GM12878 (cell line): ENCODE measurements at regions not wholly inside any gene's neighbourhood (a gene's known extent, or its start where the extent isn't known, plus 50 kb on each side); places are given as distances from the start of the nearest gene placed in this dataset.

Experiments used
- ATAC-seq: fragments of 200-7000 bp; cut with Tn5 transposase; 3 replicates; pipeline ENCODE4 v1.9.1; 2020; ENCODE audit warnings: mild to moderate bottlenecking, moderate library complexity
- BruUV-seq: library from RNA; stranded (reverse); fragments of 400-500 nt; replicated peaks from 2 replicates; lab custom pipeline; 2021; lab: Mats Ljungman, UMichigan
- CTCF ChIA-PET: fragments of 300-600 bp; sonication (Branson Sonifier 250); formaldehyde crosslinking; extraction: SDS; loops from one replicate; lab custom pipeline; 2021; ENCODE audit warnings: inconsistent platforms; lab: Yijun Ruan, JAX
- POLR2A ChIA-PET: fragments of 350-600 bp; formaldehyde crosslinking; extraction: SDS; loops from one replicate; lab custom pipeline; 2021; ENCODE audit warnings: inconsistent platforms; lab: Charles Lee
- RAD21 ChIA-PET: fragments of 300-600 bp; sonication (Branson Sonifier 250); formaldehyde crosslinking; loops from one replicate; lab custom pipeline; 2023; ENCODE audit warnings: antibody characterized with exemption; ENCODE audit not compliant: unreplicated experiment; lab: Charles Lee
- SMC1A ChIA-PET: fragments of 300-600 bp; sonication (Branson Sonifier 250); formaldehyde crosslinking; loops from one replicate; lab custom pipeline; 2023; ENCODE audit not compliant: unreplicated experiment, uncharacterized antibody; lab: Charles Lee
- DNase-seq: peaks from one replicate; pipeline ENCODE4 v3.0.0-alpha.2; 2011; ENCODE audit warnings: low read depth, low spot score
- FAIRE-seq: peaks from 3 replicates; lab custom pipeline; 2011; peaks lifted over from hg19 to GRCh38; lab: Jason Lieb, UNC
- H2AFZ ChIP-seq: 2 replicates; pipeline ENCODE4 v1.6.0; 2011; ENCODE audit warnings: low read depth, low read length, control low read depth; ENCODE audit not compliant: control insufficient read depth
- H3K27ac ChIP-seq: 2 replicates; pipeline ENCODE4 v1.5.1; 2011; ENCODE audit warnings: control low read depth; ENCODE audit not compliant: control insufficient read depth, insufficient read depth
- H3K27me3 ChIP-seq, 2 experiments: replicated peaks in 1 of 2; 2 replicates each; pipeline versions ENCODE4 v1.6.0 to v1.6.1; 2011; ENCODE audit warnings: low read length in 1 of 2; ENCODE audit not compliant: control insufficient read depth in 2 of 2, insufficient read depth in 2 of 2
- H3K36me3 ChIP-seq, 2 experiments: 2 replicates each; pipeline ENCODE4 v1.5.1; 2011; ENCODE audit warnings: low read length in 1 of 2; ENCODE audit not compliant: control insufficient read depth in 2 of 2, insufficient read depth in 2 of 2
- H3K4me1 ChIP-seq: 2 replicates; pipeline ENCODE4 v1.6.1; 2011; ENCODE audit warnings: mild to moderate bottlenecking, low read length, moderate library complexity, mixed read lengths; ENCODE audit not compliant: control insufficient read depth, insufficient read depth
- H3K4me2 ChIP-seq: 2 replicates; pipeline ENCODE4 v1.6.0; 2011; ENCODE audit warnings: control low read depth; ENCODE audit not compliant: control insufficient read depth, insufficient read depth
- H3K4me3 ChIP-seq: fragments of 200-600 bp; sonication (generic); 2 replicates; pipeline ENCODE4 v1.5.1; 2016
- H3K79me2 ChIP-seq: 2 replicates; pipeline ENCODE4 v1.6.0; 2011; ENCODE audit warnings: low read length; ENCODE audit not compliant: control insufficient read depth, insufficient read depth
- H3K9ac ChIP-seq: 2 replicates; pipeline ENCODE4 v1.8.0; 2011; ENCODE audit warnings: low read length, control low read depth, mixed read lengths; ENCODE audit not compliant: control insufficient read depth, insufficient read depth
- H3K9me3 ChIP-seq: replicated peaks from 3 replicates; pipeline ENCODE4 v1.5.1; 2011; ENCODE audit warnings: mild to moderate bottlenecking, low read length; ENCODE audit not compliant: control insufficient read depth, insufficient read depth
- H4K20me1 ChIP-seq: 2 replicates; pipeline ENCODE4 v1.6.0; 2011; ENCODE audit not compliant: control insufficient read depth, insufficient read depth
- EP300 ChIP-seq, 2 experiments: fragments of 150-350 bp in 1 of 2; IDR thresholded peaks; 2 replicates each; pipeline ENCODE4 v1.6.1; 2011 to 2012; ENCODE audit warnings: low read depth in 2 of 2, low read length in 2 of 2, borderline replicate concordance in 1 of 2, improper control_type of control experiment in 1 of 2, inconsistent platforms in 1 of 2; ENCODE audit not compliant: control insufficient read depth in 1 of 2
- IRF4 ChIP-seq: IDR thresholded peaks from 2 replicates; pipeline ENCODE4 v1.6.1; 2011; ENCODE audit warnings: low read depth, low read length
- MEF2B ChIP-seq: fragments of 450-650 bp; IDR thresholded peaks from 2 replicates; pipeline ENCODE4 v1.6.1; 2018; ENCODE audit warnings: mild to moderate bottlenecking, moderate library complexity; ENCODE audit not compliant: partially characterized antibody, poor library complexity, severe bottlenecking
- RELA ChIP-seq: fragments of 450-650 bp; IDR thresholded peaks from 2 replicates; pipeline ENCODE4 v1.8.0; 2014; ENCODE audit warnings: borderline replicate concordance; ENCODE audit not compliant: partially characterized antibody
- SIX5 ChIP-seq: IDR thresholded peaks from 2 replicates; pipeline ENCODE4 v1.6.1; 2011; ENCODE audit warnings: mild to moderate bottlenecking, low read depth, low read length, moderate library complexity; ENCODE audit not compliant: severe bottlenecking
- STAT3 ChIP-seq: IDR thresholded peaks from 2 replicates; pipeline ENCODE4 v1.6.1; 2011; ENCODE audit warnings: low read depth, low read length, improper control_type of control experiment
- ZNF274 ChIP-seq: IDR thresholded peaks from one replicate; pipeline ENCODE4 v1.8.0; 2011; ENCODE audit not compliant: insufficient read length, insufficient read depth
- WGBS: methylation state at CpG from one replicate; pipeline ENCODE4 v1.1.6; 2016; ENCODE audit warnings: low lambda C conversion rate; ENCODE audit not compliant: insufficient replicate concordance, insufficient coverage; ENCODE audit errors: missing lambda C conversion rate; 5-methylcytosine and 5-hydroxymethylcytosine counted together
- in situ Hi-C: fragments of 300-500 bp; cut with MboI; formaldehyde crosslinking; loops from 9 replicates; pipeline ENCODE4 v1.14.3; 2018; ENCODE audit warnings: mixed read lengths
- intact Hi-C: fragments of 100-400 bp; cut with micrococcal nuclease; formaldehyde crosslinking; loops from one replicate; pipeline ENCODE4 v1.14.2; 2022; ENCODE audit not compliant: unreplicated experiment
- TF ChIP-seq, protein P1 (sequence below): fragments of 450-650 bp; IDR thresholded peaks from 2 replicates; pipeline ENCODE4 v1.6.1; 2017; ENCODE audit warnings: mild to moderate bottlenecking, moderate library complexity
- TF ChIP-seq, protein P2 (sequence below): fragments of 450-650 bp; IDR thresholded peaks from 2 replicates; pipeline ENCODE4 v1.6.1; 2017; ENCODE audit warnings: borderline replicate concordance
- TF ChIP-seq, protein P3 (sequence below): IDR thresholded peaks from 2 replicates; pipeline ENCODE4 v1.6.1; 2011; ENCODE audit warnings: low read depth, low read length, improper control_type of control experiment, borderline replicate concordance

DNA sequence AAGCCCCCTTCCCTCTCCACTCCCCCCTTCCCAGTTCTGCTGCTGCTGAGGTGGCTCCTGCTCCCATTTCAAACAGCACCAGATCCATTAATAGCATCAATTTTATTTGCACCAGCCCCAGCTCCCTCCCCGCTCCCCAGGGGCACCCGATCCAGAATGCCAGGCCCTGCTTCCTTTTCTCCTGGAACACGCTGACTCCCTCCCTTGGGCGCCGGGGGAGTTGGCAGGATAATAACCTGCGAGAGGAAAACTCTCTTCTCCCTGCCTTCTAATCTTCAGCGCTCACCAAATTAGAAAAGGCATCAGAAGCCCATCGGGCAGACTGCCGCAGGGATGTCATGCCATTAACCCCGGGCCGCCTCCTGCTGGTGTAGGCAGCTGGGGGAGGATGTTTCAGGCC is 77.8 kb downstream of the NCR2 start:
- WGBS = 53% methylated on average over 11 of the region's 11 CpGs
- H3K4me1 ChIP-seq = no peaks in the 10 kb centered on the region
- CTCF ChIA-PET = interaction anchor here (0.9 kb wide), 1 partner anchor 9 kb away, joined by 3 read pairs; no protein-coding TSS in a partner anchor

DNA sequence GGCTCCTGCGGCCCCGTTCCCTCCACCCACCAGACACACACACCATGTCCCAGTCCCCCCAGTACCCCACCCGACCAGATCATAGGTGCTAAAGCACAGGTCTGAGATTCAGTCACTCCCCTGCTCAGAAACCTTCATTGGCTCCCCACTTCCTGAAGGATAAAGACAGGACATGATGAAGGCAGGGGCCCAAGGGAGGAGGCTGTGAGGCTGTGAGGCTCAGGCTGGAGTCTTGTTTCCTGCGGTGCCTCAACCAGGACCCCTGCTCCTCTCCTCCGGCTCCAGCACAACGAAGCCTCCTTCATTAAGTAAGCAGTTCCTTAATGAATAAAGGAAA is 81.1 kb downstream of the NCR2 start:
- Histone ChIP-seq H3K9ac (no peak overlapping the region), H3K4me3 (no peak overlapping the region), H2AFZ (no peak overlapping the region), H3K4me1 (no peaks in the 10 kb centered on the region), H3K4me2 (no peak overlapping the region), H3K27ac (no peak overlapping the region), H3K79me2 (no peaks in the 10 kb centered on the region), H3K27me3 (peaks cover 8 to 11% of the 10 kb centered on the region in 2 experiments), H4K20me1 (no peaks in the 10 kb centered on the region), H3K36me3 (no peaks in the 10 kb centered on the region), H3K9me3 (peaks cover 3% of the 10 kb centered on the region; the same call in 2 of the 3 replicates)
- CTCF ChIA-PET = interaction anchor here (0.8 to 1.1 kb wide), 3 partner anchors 10 to 176 kb away, joined by 3 to 4 read pairs (median 4); no protein-coding TSS in a partner anchor
- BruUV-seq = no TSS peak
- 49% methylated on average over 6 of the region's 6 CpGs for WGBS
- RAD21 ChIA-PET = no interaction called here
- in situ Hi-C loops = no loop called here
- DNase-seq (no peak), FAIRE-seq (no peak), ATAC-seq (no peak)
- intact Hi-C loops = no loop called here
- POLR2A ChIA-PET = no interaction called here
- SMC1A ChIA-PET = interaction anchor here (1.2 kb wide), 1 partner anchor 12 kb away, joined by 3 read pairs; no protein-coding TSS in a partner anchor
- TF ChIP-seq MEF2B = no peak
- TF ChIP-seq, protein P1, sequence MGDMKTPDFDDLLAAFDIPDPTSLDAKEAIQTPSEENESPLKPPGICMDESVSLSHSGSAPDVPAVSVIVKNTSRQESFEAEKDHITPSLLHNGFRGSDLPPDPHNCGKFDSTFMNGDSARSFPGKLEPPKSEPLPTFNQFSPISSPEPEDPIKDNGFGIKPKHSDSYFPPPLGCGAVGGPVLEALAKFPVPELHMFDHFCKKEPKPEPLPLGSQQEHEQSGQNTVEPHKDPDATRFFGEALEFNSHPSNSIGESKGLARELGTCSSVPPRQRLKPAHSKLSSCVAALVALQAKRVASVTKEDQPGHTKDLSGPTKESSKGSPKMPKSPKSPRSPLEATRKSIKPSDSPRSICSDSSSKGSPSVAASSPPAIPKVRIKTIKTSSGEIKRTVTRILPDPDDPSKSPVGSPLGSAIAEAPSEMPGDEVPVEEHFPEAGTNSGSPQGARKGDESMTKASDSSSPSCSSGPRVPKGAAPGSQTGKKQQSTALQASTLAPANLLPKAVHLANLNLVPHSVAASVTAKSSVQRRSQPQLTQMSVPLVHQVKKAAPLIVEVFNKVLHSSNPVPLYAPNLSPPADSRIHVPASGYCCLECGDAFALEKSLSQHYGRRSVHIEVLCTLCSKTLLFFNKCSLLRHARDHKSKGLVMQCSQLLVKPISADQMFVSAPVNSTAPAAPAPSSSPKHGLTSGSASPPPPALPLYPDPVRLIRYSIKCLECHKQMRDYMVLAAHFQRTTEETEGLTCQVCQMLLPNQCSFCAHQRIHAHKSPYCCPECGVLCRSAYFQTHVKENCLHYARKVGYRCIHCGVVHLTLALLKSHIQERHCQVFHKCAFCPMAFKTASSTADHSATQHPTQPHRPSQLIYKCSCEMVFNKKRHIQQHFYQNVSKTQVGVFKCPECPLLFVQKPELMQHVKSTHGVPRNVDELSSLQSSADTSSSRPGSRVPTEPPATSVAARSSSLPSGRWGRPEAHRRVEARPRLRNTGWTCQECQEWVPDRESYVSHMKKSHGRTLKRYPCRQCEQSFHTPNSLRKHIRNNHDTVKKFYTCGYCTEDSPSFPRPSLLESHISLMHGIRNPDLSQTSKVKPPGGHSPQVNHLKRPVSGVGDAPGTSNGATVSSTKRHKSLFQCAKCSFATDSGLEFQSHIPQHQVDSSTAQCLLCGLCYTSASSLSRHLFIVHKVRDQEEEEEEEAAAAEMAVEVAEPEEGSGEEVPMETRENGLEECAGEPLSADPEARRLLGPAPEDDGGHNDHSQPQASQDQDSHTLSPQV = no peak
- no peak for TF ChIP-seq ZNF274
- TF ChIP-seq, protein P2, sequence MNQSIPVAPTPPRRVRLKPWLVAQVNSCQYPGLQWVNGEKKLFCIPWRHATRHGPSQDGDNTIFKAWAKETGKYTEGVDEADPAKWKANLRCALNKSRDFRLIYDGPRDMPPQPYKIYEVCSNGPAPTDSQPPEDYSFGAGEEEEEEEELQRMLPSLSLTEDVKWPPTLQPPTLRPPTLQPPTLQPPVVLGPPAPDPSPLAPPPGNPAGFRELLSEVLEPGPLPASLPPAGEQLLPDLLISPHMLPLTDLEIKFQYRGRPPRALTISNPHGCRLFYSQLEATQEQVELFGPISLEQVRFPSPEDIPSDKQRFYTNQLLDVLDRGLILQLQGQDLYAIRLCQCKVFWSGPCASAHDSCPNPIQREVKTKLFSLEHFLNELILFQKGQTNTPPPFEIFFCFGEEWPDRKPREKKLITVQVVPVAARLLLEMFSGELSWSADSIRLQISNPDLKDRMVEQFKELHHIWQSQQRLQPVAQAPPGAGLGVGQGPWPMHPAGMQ = no peak
- TF ChIP-seq RELA = no peak
- TF ChIP-seq SIX5 = no peak
- TF ChIP-seq, protein P3, sequence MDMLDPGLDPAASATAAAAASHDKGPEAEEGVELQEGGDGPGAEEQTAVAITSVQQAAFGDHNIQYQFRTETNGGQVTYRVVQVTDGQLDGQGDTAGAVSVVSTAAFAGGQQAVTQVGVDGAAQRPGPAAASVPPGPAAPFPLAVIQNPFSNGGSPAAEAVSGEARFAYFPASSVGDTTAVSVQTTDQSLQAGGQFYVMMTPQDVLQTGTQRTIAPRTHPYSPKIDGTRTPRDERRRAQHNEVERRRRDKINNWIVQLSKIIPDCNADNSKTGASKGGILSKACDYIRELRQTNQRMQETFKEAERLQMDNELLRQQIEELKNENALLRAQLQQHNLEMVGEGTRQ = no peak

More for the DNA sequence above, 77.8 kb downstream of the NCR2 start:
- ATAC-seq = no peak
- POLR2A ChIA-PET = no interaction called here
- H3K36me3 ChIP-seq = no peaks in the 10 kb centered on the region
- in situ Hi-C loops (no loop called here), intact Hi-C loops (no loop called here)
- peaks cover 8 to 14% of the 10 kb centered on the region in 2 experiments for H3K27me3 ChIP-seq
- RAD21 ChIA-PET = no interaction called here
- no peak for DNase-seq
- no peak overlapping the region for H3K27ac ChIP-seq
- no peak for TF ChIP-seq EP300 (IDR thresholded peaks at IDR 0.05; ENCODE audit: borderline replicate concordance in 1 of 2, control insufficient read depth in 1 of 2, low read depth in 2 of 2, low read length in 2 of 2)
- TF ChIP-seq IRF4 = no peak
- TF ChIP-seq STAT3 = no peak
- no peak overlapping the region for H3K9ac ChIP-seq
- no peaks in the 10 kb centered on the region for H4K20me1 ChIP-seq
- no TSS peak for BruUV-seq
- no peaks in the 10 kb centered on the region for H3K9me3 ChIP-seq
- H3K79me2 ChIP-seq = no peaks in the 10 kb centered on the region
- H2AFZ ChIP-seq = no peak overlapping the region
- SMC1A ChIA-PET = interaction anchor here (1.4 to 2.0 kb wide), 2 partner anchors 9 to 11 kb away, joined by 4 to 5 read pairs; no protein-coding TSS in a partner anchor
- FAIRE-seq = no peak
- no peak overlapping the region for H3K4me2 ChIP-seq
- no peak overlapping the region for H3K4me3 ChIP-seq
